ENCODE measurements at regions not wholly inside any gene's neighbourhood (a gene's known extent, or its start where the extent isn't known, plus 50 kb on each side); places are given as distances from the start of the nearest gene placed in this dataset.
"Not testable (repeated sequence)": the region's sequence is repeated elsewhere in the genome, so short reads cannot be mapped to it uniquely, and the experiment has no call there.

DNA sequence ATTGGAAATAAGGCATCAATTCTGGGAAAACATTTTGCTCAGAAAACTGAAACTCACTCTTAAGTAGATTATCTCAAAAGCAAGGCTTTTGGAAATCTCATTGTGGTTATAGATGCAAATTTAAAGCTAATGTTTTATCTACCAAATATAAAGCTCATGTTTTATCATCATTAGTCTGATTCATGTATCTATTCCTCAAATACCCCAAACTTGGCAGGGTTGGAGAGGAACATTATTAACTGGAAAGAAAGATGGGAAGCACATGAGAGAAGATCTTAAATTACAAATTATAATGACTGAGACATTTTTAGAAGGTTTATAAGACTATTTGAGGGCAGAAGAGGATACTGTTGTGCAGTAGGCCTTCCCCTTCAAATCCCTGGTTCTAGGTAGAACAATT, 137.3 kb upstream of the TGFBR2 start:
- DNase-seq (ENCODE audit: low read depth) = no peak

DNA sequence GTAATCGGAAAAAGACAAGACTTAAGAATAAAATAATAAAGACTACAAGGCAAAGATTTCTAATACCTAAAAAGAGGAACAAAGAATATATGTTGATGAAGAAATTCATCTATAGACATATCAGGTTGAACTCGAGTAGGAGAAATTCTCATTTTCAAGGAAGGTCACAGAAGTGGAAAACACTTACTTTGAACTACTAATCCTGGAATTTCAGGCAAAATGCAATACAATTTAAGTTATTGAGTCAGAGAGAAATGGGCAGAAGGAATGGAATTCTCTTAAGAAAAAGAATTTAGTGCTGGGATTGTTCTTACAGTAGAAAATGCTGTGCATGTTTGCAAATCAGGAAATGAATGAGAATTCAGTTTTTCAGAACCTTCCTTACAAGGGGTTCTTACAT, 135.9 kb upstream of the TGFBR2 start:
- no peak for DNase-seq (ENCODE audit: low read depth)

DNA sequence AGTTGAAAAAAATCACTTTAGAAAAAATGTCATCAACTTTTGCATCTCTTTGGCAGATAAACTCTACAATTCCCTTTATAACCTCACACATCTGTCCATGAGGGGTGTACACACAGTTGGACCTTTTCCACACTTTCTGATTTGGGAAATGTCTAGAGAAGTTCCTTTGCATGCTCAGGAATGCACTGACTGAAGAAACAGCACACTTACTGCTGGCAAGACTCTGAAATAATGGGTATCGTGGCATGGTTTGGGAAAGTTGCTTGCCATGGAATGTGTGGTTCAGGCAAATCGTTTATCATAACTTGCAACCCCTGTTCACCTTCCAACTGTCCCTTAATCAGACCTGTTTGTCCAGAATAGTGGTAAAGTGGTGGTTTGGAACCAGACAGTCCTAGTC, 135.3 kb upstream of the TGFBR2 start:
- no peak for DNase-seq (ENCODE audit: low read depth)

DNA sequence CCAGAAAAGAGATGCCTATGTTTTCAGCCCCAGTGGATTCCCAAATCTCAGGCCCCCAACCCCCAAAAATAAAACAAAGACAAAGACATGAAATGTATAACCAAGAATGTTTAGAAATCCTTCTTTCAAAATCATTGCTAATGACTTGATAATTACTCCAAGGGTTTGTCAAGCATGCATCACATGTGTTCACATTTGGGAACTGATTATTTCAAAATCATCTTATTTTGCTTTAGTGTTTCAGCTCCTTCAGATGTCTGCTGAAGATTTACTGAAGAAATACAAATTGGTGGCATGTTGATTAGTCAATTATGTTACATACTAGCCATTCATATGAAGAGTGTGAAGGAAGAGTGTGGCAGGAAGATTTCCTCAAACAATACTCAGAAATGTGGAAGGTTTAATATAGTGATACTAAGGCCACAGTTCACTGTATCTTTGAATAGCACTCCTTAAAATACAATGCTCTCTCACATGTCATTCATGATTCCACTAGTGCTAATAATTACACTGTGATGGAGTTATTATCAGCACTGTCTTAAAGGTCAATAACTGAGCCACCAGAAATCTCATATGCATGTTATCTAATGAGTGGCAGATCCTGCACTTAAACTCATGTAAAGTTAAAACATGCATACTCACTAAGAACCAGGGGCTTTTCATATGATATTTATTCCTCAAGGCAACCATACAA, 134.5 kb upstream of the TGFBR2 start:
- no peak for DNase-seq (ENCODE audit: low read depth)

DNA sequence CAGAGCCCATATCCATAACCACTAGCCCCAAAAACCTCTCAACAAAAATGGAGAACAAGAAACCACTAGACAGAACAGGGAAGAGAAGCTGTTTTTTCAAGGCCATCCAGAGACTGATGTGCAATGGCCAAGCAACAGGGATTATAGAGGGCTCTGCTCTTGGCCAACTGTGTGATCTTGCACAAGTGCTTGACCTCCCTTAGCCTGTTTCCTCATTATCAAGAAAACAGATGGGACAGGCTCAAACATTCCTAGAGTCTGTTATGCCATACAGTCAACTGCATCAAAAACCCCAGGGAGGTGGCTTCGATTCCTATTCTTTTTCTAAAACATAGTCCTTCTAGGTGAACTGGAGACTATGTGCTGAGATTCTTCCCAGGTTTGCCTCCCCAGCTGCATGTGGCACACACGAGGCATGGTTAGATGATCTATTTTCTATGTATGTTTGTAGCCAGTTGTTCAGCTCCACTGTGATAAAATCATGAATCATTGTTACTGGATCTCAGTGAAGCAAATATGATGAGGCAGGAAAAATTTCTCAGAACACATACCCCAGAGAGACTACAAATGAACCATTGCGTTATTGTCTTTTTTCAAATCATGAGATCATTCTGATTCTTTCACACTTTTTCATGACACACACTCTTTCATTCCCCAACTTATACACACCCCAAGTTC, 132.9 kb upstream of the TGFBR2 start:
- DNase-seq (ENCODE audit: low read depth) = peak; percentile 40

DNA sequence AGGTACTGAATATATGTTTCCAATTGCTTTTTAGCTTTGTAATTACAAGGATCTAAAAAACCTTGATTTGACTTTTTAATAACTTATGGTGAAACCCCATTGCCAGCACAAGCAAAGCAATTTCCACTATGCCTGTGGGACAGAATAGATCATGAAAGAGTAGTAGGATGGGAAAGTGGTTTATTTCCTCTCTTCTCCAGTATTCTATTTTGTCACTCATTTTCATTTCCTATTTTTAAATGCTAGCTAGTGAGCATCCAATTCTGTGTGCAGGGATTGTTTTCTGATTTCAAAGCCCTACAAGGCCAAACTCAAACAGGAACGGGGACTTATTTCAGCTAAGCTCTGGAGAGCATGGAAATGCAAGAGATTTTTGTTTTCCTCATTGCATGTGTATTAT, 132.0 kb upstream of the TGFBR2 start:
- no peak for DNase-seq (ENCODE audit: low read depth)

DNA sequence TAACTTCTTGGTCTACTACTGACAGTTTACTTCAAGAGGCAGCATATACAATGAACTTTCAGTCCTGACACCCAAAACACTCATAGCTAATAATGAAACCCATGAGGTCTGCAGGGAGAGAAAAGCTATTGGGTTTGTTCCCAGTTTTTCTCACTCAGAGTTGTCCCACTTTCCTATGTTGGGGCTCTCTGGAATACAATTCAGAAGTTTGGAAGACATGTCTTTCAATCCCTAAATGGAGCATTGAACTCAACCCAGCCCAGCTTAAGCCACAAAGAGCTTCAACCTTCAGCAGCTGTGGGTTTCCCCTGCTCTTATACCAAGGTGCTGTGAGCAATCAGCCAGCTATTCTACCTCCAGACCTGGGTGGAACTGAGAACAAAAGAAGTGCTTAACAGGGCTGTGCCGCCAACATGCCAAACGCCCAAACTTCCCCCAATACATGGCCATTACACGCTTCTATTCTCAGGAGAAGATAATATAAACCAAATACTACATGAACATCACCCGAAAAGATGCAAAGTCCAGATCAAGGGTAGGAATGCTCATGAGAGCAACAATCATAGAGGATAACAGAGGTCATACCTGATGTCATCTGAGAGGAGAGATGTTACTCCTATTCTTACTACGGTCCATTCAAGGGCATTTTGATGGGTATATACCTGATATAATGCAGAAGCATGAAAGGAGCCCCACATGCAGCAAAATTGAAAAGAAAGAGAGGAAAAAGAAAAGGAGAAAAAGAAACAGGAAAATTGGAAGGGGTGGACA, 131.2 kb upstream of the TGFBR2 start:
- DNase-seq (ENCODE audit: low read depth) = no peak

DNA sequence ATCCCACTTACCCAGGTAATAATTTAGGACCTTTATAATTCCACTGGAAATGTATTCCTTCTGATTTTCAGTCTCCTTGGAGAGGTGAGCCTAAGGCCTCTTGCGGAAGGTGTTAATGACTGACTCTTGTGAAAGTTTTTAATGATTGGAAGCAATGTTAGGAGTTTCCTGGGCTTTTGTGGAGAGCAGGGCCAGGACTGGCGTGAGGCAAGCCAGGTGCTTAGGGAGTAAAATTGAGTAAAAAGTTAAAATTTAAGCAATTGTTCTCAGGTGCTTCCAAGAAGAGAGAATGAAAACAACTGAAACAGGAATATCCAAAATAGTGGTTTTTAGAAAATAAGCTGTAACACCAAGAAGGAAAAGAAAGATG, 130.6 kb upstream of the TGFBR2 start:
- no peak for DNase-seq (ENCODE audit: low read depth)

DNA sequence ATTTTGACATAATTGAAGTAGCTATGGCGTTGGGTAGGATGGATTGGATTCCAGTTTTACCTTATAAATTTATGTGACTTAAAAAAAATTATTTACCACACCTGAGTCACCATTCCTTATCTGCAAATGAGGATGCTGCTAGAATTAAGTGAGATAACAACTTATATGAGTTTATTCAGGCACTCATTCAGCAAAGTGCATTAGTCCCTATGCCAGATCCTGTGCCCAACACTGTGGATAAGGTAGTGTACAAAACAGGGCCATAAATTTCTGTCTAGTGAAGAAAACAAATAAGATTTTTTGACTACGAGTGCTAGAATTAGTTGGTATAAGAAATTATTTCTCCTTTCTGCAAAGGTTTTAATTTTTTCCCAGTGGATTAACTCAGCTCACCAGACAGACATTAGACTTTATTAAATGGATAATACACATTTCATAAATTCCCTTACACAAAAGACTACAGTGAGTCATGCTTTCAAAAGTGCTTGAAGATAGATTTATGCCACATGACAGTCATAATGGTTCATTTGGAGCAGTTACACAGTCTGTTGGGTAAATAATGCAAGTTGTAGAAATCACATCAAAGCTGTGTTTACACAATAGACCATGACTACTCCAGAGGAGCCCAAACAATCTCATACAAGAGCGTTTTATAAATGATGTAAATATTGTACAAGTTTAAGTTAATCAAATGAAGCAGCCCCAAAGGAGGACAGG, 129.9 kb upstream of the TGFBR2 start:
- peak; percentile 54 for DNase-seq (ENCODE audit: low read depth)

DNA sequence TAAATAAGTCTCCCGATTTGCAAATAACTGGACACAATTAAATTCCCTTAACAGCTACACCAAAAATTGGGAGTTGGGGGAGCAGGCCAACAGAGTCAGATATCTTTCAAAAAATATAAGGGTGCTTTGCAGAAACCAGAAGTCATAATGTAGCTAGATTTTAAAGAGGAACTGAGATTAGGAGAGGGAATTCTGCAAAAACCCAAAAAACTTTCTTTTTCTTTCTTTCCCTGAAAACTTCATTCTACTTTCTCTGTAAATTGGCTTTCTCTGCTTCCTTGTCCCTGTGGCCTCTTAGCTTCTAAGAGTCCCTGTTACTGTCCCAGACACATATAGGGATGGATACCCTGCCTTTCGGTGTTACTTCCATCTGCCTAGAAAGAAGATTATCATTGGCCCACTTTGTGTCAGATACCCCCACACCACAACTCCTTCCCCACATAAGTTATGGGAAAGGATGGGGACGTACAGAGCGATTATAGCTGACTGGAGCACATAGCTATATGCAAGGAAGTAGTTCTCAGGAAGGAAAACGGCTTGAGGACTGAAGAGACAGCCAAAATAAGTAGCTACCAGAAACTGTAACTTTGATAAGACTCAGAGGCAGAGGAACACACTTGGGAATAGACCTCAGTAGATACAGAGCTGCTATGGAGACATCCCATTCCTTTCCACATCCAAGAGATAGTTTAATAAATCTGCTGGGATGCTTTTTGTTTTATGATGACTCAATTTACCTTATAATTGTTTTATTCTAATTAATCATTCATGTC, 129.1 kb upstream of the TGFBR2 start:
- DNase-seq (ENCODE audit: low read depth) = no peak

DNA sequence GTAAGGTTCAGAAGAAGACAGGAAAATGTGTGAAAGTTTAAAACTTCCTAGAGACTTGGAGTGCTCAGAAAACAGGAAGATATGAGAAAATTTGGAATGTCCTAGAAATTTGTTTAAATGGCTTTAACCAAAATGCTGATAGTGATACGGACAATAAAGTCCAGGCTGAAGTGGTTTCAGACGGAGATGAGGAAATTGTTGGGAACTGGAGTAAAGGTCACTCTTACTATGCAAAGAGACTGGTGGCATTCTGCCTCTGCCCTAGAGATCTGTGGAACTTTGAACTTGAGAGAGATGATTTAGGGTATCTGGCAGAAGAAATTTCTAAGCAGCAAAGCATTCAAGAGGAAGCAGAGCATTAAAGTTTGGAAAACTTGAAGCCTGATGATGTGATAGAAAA, 126.7 kb upstream of the TGFBR2 start:
- DNase-seq (ENCODE audit: low read depth) = not testable (repeated sequence)

DNA sequence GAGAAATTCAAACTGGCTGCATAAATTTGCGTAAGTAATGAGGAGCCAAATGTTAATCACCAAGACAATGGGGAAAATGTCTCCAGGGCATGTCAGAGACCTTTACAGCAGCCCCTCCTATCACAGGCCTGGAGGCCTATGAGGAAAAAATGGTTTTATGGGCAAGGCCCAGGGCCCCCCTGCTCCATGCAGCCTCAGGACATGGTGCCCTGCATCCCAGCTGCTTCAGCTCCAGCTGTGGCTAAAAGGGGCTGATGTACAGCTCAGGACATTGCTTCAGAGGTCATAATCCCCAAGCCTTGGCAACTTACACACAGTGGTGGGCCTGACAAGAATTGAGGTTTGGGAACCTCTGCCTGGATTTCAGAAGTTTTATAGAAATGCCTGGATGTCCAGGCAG, 126.2 kb upstream of the TGFBR2 start:
- not testable (repeated sequence) for DNase-seq (ENCODE audit: low read depth)

DNA sequence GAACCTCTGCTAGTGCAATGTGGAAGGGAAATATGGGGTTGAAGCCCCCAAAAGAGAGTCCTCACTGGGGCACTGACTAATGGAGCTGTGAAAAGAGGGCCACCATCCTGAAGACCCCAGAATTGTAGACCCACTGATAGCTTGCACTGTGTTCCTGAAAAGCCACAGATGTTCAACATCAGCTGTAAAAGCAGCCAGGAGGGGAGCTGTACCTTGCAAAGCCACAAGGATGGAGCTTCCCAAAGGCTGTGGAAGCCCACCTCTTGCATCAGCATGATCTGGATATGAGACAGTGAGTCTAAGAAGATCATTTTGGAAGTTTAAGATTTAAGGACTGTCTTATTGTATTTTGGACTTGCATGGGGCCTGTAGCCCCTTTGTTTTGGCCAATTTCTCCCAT, 125.8 kb upstream of the TGFBR2 start:
- DNase-seq (ENCODE audit: low read depth) = no peak

DNA sequence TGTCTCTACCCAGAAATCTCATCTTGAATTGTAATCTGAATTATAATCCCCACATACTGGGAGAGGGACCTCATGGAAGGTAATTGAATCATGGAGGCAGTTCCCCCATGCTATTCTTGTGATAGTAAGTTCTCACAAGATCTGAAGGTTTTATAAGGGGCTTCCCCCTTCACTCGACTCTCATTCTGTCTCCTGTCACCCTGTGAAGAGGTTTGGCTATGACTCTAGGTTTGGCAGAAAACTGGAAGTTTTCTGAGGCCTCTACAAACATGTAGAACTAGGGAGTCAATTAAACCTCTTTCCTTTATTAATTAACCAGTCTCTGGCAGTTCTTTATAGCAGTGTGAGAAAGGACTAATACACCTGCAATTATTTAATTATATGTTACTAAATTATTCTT, 125.2 kb upstream of the TGFBR2 start:
- no peak for DNase-seq (ENCODE audit: low read depth)

DNA sequence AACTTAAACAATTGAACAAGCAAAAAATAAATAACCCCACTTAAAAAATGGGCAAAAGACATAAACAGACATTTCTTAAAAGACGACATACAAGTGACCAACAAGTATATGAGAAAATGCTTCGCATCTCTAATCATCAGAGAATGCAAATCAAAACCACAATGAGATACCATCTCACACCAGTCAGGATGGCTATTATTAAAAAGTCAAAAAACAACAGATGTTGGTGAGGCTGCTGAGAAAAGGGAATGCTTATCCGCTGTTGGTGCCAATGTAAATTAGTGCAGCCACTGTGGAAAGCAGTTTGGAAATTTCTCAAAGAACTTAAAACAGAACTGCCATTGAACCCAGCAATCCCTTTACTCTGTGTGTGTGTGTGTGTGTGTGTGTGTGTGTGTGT, 122.2 kb upstream of the TGFBR2 start:
- DNase-seq (ENCODE audit: low read depth) = not testable (repeated sequence)

DNA sequence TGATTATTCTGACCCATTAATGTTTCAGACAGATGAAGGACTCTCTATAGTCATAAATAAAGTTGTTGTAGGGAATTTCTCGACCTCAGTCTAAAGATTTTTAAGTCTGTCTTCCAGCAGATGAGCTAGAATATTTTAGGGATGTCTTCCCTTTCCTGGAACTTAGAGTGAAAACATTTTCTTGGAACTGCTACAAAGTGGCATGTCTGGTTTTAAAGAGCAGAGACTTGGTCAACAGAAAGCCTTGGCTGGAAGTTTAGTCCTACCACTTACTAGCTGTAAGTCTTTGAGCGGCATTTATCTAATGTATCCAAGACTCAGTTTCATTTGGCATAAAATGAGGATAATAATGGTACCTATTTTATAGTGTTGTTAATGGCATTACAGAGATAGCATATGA, 120.0 kb upstream of the TGFBR2 start:
- no peak for DNase-seq (ENCODE audit: low read depth)

DNA sequence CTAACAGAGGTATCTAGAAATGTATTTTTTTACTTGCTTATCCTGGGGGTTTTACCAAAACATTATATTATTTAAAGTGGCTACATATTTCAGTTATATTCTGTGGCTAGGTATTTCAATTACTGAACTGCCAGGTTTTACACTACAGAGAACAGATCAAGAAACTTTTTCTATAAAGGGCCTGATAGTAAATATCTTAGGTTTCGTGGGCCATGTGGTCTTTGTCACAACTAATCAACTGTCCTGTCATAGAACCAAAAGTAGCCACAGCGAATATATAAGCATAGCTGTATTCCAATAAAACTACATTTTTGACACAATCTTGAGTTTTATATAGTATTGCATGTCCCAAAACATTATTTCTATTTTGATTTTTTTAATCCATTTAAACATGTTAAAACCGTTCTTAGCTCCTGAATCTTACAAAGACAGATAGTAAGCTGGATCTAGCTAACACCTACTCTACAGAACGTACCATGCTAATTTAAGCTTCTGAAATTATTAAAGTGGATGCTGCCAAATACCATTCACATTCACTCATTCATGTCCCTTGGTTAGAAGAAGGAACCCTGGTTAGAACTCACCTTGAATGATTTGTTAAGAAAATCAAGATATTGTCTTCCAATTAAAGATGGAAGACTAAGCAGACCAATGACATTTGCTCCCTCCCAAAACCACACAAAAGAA, 118.2 kb upstream of the TGFBR2 start:
- DNase-seq (ENCODE audit: low read depth) = no peak

DNA sequence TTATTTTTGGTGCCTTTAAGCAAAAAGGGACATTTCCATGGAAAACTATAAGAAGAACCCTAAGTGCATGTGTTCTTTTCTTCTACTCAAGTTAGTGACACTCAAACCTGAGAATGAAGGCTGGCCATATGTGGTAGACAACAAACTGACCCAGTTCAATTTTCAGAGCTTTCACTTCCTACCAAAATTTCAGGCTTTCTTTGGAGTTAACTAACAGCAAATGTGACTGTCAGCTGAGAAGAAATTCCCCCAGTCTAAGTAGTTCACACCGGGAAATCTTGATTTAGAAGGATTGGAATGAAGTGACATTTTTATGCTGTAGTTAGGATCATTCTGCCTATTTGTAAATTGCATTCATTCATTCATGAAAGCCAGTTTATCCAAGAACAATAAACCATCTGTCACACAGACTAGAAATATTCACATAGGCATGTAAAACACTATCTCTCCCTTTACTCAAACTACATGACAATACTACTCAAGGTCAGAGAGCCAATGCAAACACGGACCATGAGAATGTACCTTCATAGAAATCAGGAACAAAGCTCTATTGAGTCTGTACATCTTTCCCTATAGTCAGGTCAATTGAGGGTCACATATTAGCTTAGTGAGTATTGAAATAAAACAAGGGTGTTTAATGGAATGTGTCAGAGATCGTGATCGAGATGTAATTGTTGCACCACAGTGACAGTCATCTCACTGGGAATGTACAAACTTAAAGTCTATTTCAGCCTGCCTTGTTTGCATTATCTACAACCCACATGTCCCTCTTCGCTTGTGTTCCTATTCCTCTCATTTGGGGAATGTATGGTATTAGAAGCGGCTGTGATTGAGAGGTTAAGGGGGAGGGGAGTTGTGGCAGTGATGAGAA, 113.8 kb upstream of the TGFBR2 start:
- peak; percentile 78 for DNase-seq (ENCODE audit: low read depth)

DNA sequence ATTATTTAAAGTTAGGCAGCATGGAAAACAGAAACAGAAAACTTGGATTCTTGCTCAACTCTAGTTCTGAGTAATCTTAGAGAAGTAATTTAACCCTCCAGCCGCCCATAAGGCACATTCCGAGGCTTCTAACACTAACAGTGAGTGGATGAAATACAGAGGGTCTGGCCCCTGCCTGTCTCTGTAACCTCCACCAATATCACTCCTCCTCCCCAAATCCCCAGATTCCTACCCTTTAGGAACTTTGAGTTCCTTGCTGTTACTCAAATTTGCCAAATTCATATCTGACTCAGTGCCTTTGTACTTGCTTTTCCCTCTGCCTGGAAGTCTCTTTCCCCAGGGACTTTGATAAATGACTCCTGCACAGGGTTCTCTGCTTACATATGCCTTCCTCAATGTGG, 112.5 kb upstream of the TGFBR2 start:
- DNase-seq (ENCODE audit: low read depth) = peak; percentile 75
